GM10266 (cell line): ENCODE measurements at regions not wholly inside any gene's neighbourhood (a gene's known extent, or its start where the extent isn't known, plus 50 kb on each side); places are given as distances from the start of the nearest gene placed in this dataset.

Experiments used
- DNase-seq: peaks from one replicate; pipeline ENCODE4 v3.0.0; 2012; ENCODE audit errors: extremely low spot score
- CTCF ChIP-seq: IDR thresholded peaks from 2 replicates; pipeline ENCODE4 v1.5.1; 2012; ENCODE audit warnings: mild to moderate bottlenecking, low read depth; ENCODE audit not compliant: control insufficient read depth, insufficient read depth; ENCODE audit errors: missing control alignments

GRCh38 chrX:5180135-5180741 lies 1048.4 kb downstream of the NLGN4X start:
- no peak for DNase-seq
- no peak for TF ChIP-seq CTCF

- no peak for DNase-seq
Observed at GRCh38 chrX:5176766-5177165, 1051.9 kb downstream of the NLGN4X start.

GRCh38 chrX:5163663-5164062 lies 1065.0 kb downstream of the NLGN4X start:
- DNase-seq, result no peak
- TF ChIP-seq CTCF, result no peak

More at GRCh38 chrX:5176766-5177165, 1051.9 kb downstream of the NLGN4X start:
- no peak for TF ChIP-seq CTCF

GRCh38 chrX:5155301-5155700 lies 1073.4 kb downstream of the NLGN4X start:
- DNase-seq, result no peak
- no peak for TF ChIP-seq CTCF

- no peak for DNase-seq
- TF ChIP-seq CTCF, result no peak
Observed at GRCh38 chrX:5145957-5146356, 1082.7 kb downstream of the NLGN4X start.

- DNase-seq, result no peak
- TF ChIP-seq CTCF, result no peak
Observed at GRCh38 chrX:5142644-5143043, 1086.0 kb downstream of the NLGN4X start.

GRCh38 chrX:5122181-5122678 lies 1106.4 kb downstream of the NLGN4X start:
- TF ChIP-seq CTCF, result no peak
- DNase-seq, result no peak
